GM12891 (cell line): ENCODE measurements at regions not wholly inside any gene's neighbourhood (a gene's known extent, or its start where the extent isn't known, plus 50 kb on each side); places are given as distances from the start of the nearest gene placed in this dataset.

Source experiments
- POLR2A ChIP-seq: IDR thresholded peaks from 2 replicates; pipeline ENCODE4 v1.6.1; 2011; ENCODE audit warnings: low read depth, low read length, control low read depth
- POLR2AphosphoS5 ChIP-seq: IDR thresholded peaks from 2 replicates; pipeline ENCODE4 v1.6.1; 2011; ENCODE audit warnings: low read depth, low read length, control low read depth
- POU2F2 ChIP-seq: IDR thresholded peaks from 2 replicates; pipeline ENCODE4 v1.6.1; 2011; ENCODE audit warnings: low read depth, mild to moderate bottlenecking, control low read depth, low read length, moderate library complexity
- TAF1 ChIP-seq: IDR thresholded peaks from 2 replicates; pipeline ENCODE4 v1.6.1; 2011; ENCODE audit warnings: low read depth, low read length, control low read depth

GRCh38 chr3:180142041-180142440 is 105.3 kb upstream of the PEX5L start:
- TF ChIP-seq POU2F2 (no peak), TAF1 (no peak), POLR2A (no peak), POLR2AphosphoS5 (no peak)
